SK-N-SH (cell line): ENCODE measurements at regions not wholly inside any gene's neighbourhood (a gene's known extent, or its start where the extent isn't known, plus 50 kb on each side); places are given as distances from the start of the nearest gene placed in this dataset.

ENCODE experiments used
- CTCF ChIP-seq: fragments of 200-600 bp; sonication (generic); IDR thresholded peaks from 2 replicates; pipeline ENCODE4 v1.6.1; 2017; ENCODE audit warnings: antibody characterized with exemption, mild to moderate bottlenecking, moderate library complexity
- EZH2phosphoT487 ChIP-seq: fragments of 200-600 bp; sonication (generic); IDR thresholded peaks from 2 replicates; pipeline ENCODE4 v1.6.1; 2017; ENCODE audit warnings: low read depth, mixed run types, mild to moderate bottlenecking, antibody characterized with exemption, moderate library complexity, borderline replicate concordance
- TEAD4 ChIP-seq: IDR thresholded peaks from 2 replicates; pipeline ENCODE4 v1.4.0; 2012; ENCODE audit warnings: mild to moderate bottlenecking, borderline replicate concordance; ENCODE audit not compliant: insufficient read depth
- USF2 ChIP-seq: fragments of 150-350 bp; IDR thresholded peaks from 2 replicates; pipeline ENCODE4 v1.6.1; 2017; ENCODE audit warnings: antibody characterized with exemption, low read length, low read depth, borderline replicate concordance
- TF ChIP-seq, protein P1 (sequence below): fragments of 150-350 bp; IDR thresholded peaks from 2 replicates; pipeline ENCODE4 v1.6.1; 2016; ENCODE audit warnings: mild to moderate bottlenecking, low read depth, low read length

GRCh38 chr5:164345853-164346252, 840.4 kb downstream of the MAT2B start:
- no peak for TF ChIP-seq TEAD4
- no peak for TF ChIP-seq USF2
- TF ChIP-seq CTCF: no peak
- TF ChIP-seq EZH2phosphoT487: no peak
- TF ChIP-seq, protein P1, sequence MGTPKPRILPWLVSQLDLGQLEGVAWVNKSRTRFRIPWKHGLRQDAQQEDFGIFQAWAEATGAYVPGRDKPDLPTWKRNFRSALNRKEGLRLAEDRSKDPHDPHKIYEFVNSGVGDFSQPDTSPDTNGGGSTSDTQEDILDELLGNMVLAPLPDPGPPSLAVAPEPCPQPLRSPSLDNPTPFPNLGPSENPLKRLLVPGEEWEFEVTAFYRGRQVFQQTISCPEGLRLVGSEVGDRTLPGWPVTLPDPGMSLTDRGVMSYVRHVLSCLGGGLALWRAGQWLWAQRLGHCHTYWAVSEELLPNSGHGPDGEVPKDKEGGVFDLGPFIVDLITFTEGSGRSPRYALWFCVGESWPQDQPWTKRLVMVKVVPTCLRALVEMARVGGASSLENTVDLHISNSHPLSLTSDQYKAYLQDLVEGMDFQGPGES: no peak
